Transverse colon (tissue), 3 donors: ENCODE measurements at regions not wholly inside any gene's neighbourhood (a gene's known extent, or its start where the extent isn't known, plus 50 kb on each side); places are given as distances from the start of the nearest gene placed in this dataset.

Source experiments
- CTCF ChIP-seq, 5 experiments: fragments of 200-600 bp in 3 of 5; fragments of 450-650 bp in 2 of 5; sonication (generic) in 3 of 5; IDR thresholded peaks; 1 replicate in 2 of 5; 2 replicates in 3 of 5; pipeline ENCODE4 v1.5.1; 2016 to 2017; ENCODE audit warnings: antibody characterized with exemption in 5 of 5, inconsistent platforms in 3 of 5, mild to moderate bottlenecking in 2 of 5, moderate library complexity in 1 of 5
- POLR2A ChIP-seq: fragments of 450-650 bp; IDR thresholded peaks from one replicate; pipeline ENCODE4 v1.6.1; 2016; ENCODE audit warnings: antibody characterized with exemption, mild to moderate bottlenecking, moderate library complexity

- TF ChIP-seq POLR2A (no peak), CTCF (IDR thresholded peaks at IDR 0.05) (no peak)
These were observed 112.9 kb upstream of the ATXN7L3B start for GRCh38 chr12:74424778-74425177.
